Tibial nerve (tissue), 4 donors: ENCODE measurements at regions not wholly inside any gene's neighbourhood (a gene's known extent, or its start where the extent isn't known, plus 50 kb on each side); places are given as distances from the start of the nearest gene placed in this dataset.

Experiments
- CTCF ChIP-seq, 5 experiments: fragments of 200-600 bp in 3 of 5; fragments of 450-650 bp in 2 of 5; sonication (generic) in 3 of 5; IDR thresholded peaks; one replicate each; pipeline ENCODE4 v1.5.1; 2016 to 2019; ENCODE audit warnings: antibody characterized with exemption in 5 of 5, mild to moderate bottlenecking in 3 of 5, moderate library complexity in 2 of 5
- EP300 ChIP-seq, 2 donors: sonication (generic); formaldehyde crosslinking; IDR thresholded peaks; one replicate each; pipeline ENCODE4 v1.6.1; 2017; ENCODE audit warnings: antibody characterized with exemption in 2 of 2, mild to moderate bottlenecking in 1 of 2
- POLR2A ChIP-seq, 2 donors: fragments of 450-650 bp; IDR thresholded peaks; one replicate each; pipeline ENCODE4 v1.6.1; 2017; ENCODE audit warnings: antibody characterized with exemption in 2 of 2, mild to moderate bottlenecking in 2 of 2, moderate library complexity in 2 of 2

- TF ChIP-seq CTCF (IDR thresholded peaks at IDR 0.05) (no peak), POLR2A (IDR thresholded peaks at IDR 0.05) (no peak), EP300 (IDR thresholded peaks at IDR 0.05) (no peak)
Observed at GRCh38 chr13:79673993-79674377, 193.0 kb downstream of the NDFIP2 start.
